Left lung (tissue), 4 donors: ENCODE measurements at regions not wholly inside any gene's neighbourhood (a gene's known extent, or its start where the extent isn't known, plus 50 kb on each side); places are given as distances from the start of the nearest gene placed in this dataset.

Experiments
- ATAC-seq: fragments of 200-7000 bp; cut with Tn5 transposase; one replicate; pipeline ENCODE4 v1.9.1; 2020; ENCODE audit warnings: moderate library complexity
- DNase-seq, 4 donors: peaks; one replicate each; pipeline ENCODE4 v3.0.0-alpha.2; 2013 to 2020
- H3K27ac ChIP-seq, 2 donors: fragments of 200-600 bp; sonication (generic) in 1 of 2; one replicate each; pipeline versions ENCODE4 v1.5.0 to v1.8.0; 2020 to 2021
- H3K27me3 ChIP-seq, 2 donors: fragments of 200-600 bp; sonication (generic) in 1 of 2; one replicate each; pipeline versions ENCODE4 v1.5.0 to v1.8.0; 2020 to 2021
- H3K36me3 ChIP-seq, 2 donors: fragments of 200-600 bp; sonication (generic) in 1 of 2; one replicate each; pipeline versions ENCODE4 v1.5.0 to v1.8.0; 2020 to 2021
- H3K4me1 ChIP-seq, 2 donors: fragments of 200-600 bp; one replicate each; pipeline ENCODE4 v1.8.0; 2021
- H3K4me3 ChIP-seq, 2 donors: fragments of 200-600 bp; sonication (generic) in 1 of 2; one replicate each; pipeline versions ENCODE4 v1.5.0 to v1.8.0; 2020 to 2021; ENCODE audit warnings: mild to moderate bottlenecking in 1 of 2
- H3K9me3 ChIP-seq, 2 donors: fragments of 200-600 bp; sonication (generic) in 1 of 2; one replicate each; pipeline versions ENCODE4 v1.5.0 to v1.8.0; 2020 to 2021
- CTCF ChIP-seq, 2 donors: fragments of 200-600 bp; sonication (generic) in 1 of 2; IDR thresholded peaks; one replicate each; pipeline versions ENCODE4 v1.5.0 to v1.8.0; 2021; ENCODE audit warnings: antibody characterized with exemption in 2 of 2
- intact Hi-C, 2 donors: fragments of 100-400 bp; cut with DNase I; formaldehyde crosslinking; loops; one replicate each; pipeline versions ENCODE4 v1.11.2 to v1.14.2; 2022
- donor health status: DM: no; HTN: yes; CAD: no.
- donor health status: DM: no; HTN: no; CAD: no.

- no peaks in the 10 kb centered on the region for H3K27me3 ChIP-seq
- no peaks in the 10 kb centered on the region for H3K36me3 ChIP-seq
- ATAC-seq (no peak), DNase-seq (no peak)
- no peaks in the 10 kb centered on the region for H3K4me1 ChIP-seq
- TF ChIP-seq CTCF (IDR thresholded peaks at IDR 0.05): no peak
- H3K27ac ChIP-seq: no peak overlapping the region
- intact Hi-C loops: no loop called here
- peaks cover 0 to 5% of the 10 kb centered on the region in 2 donors for H3K9me3 ChIP-seq
- H3K4me3 ChIP-seq: no peak overlapping the region
These were observed 200.1 kb upstream of the MEOX2 start for GRCh38 chr7:15886626-15887025.

GRCh38 chr7:15885678-15886077 is 199.2 kb upstream of the MEOX2 start:
- TF ChIP-seq CTCF (IDR thresholded peaks at IDR 0.05): no peak
- DNase-seq (no peak), ATAC-seq (no peak)
- Histone ChIP-seq H3K9me3 (peaks cover 0 to 8% of the 10 kb centered on the region in 2 donors), H3K27me3 (no peaks in the 10 kb centered on the region), H3K4me1 (no peaks in the 10 kb centered on the region), H3K4me3 (no peak overlapping the region), H3K36me3 (no peaks in the 10 kb centered on the region), H3K27ac (no peak overlapping the region)
- intact Hi-C loops: no loop called here

GRCh38 chr7:15874774-15875173 is 188.3 kb upstream of the MEOX2 start:
- no peak for TF ChIP-seq CTCF (IDR thresholded peaks at IDR 0.05)
- DNase-seq (no peak), ATAC-seq (no peak)
- no peaks in the 10 kb centered on the region for H3K9me3 ChIP-seq
- no peaks in the 10 kb centered on the region for H3K27me3 ChIP-seq
- intact Hi-C loops: no loop called here
- H3K4me3 ChIP-seq: no peak overlapping the region
- H3K36me3 ChIP-seq: no peaks in the 10 kb centered on the region
- H3K27ac ChIP-seq: no peak overlapping the region
- H3K4me1 ChIP-seq: no peaks in the 10 kb centered on the region

- Histone ChIP-seq H3K27ac (no peak overlapping the region), H3K4me3 (no peak overlapping the region), H3K4me1 (no peaks in the 10 kb centered on the region), H3K27me3 (no peaks in the 10 kb centered on the region), H3K36me3 (no peaks in the 10 kb centered on the region), H3K9me3 (no peaks in the 10 kb centered on the region)
- no peak for TF ChIP-seq CTCF (IDR thresholded peaks at IDR 0.05)
- ATAC-seq: no peak
- DNase-seq: no peak
- intact Hi-C loops: no loop called here
These were observed 183.9 kb upstream of the MEOX2 start for GRCh38 chr7:15870347-15870746.

GRCh38 chr7:15867441-15867840 is 181.0 kb upstream of the MEOX2 start:
- Histone ChIP-seq H3K4me3 (no peak overlapping the region), H3K27ac (no peak overlapping the region), H3K4me1 (no peaks in the 10 kb centered on the region), H3K27me3 (no peaks in the 10 kb centered on the region), H3K9me3 (no peaks in the 10 kb centered on the region), H3K36me3 (no peaks in the 10 kb centered on the region)
- DNase-seq: no peak
- no peak for ATAC-seq
- intact Hi-C loops: no loop called here
- TF ChIP-seq CTCF (IDR thresholded peaks at IDR 0.05): no peak
